HUES48 (cell line): ENCODE measurements at regions not wholly inside any gene's neighbourhood (a gene's known extent, or its start where the extent isn't known, plus 50 kb on each side); places are given as distances from the start of the nearest gene placed in this dataset.

Source experiments
- H3K27ac ChIP-seq: one replicate; pipeline ENCODE4 v1.7.0; 2013; ENCODE audit warnings: low read depth, low read length, inconsistent platforms
- H3K27me3 ChIP-seq: 2 replicates; pipeline ENCODE4 v1.6.1; 2013; ENCODE audit warnings: mild to moderate bottlenecking, low read length; ENCODE audit not compliant: control insufficient read depth, insufficient read depth
- H3K36me3 ChIP-seq: 2 replicates; pipeline ENCODE4 v1.6.1; 2013; ENCODE audit warnings: low read length; ENCODE audit not compliant: control insufficient read depth, insufficient read depth
- H3K4me1 ChIP-seq: 2 replicates; pipeline ENCODE4 v1.6.1; 2013; ENCODE audit warnings: mild to moderate bottlenecking, low read length; ENCODE audit not compliant: control insufficient read depth, insufficient read depth
- H3K4me3 ChIP-seq: 2 replicates; pipeline ENCODE4 v1.5.1; 2013; ENCODE audit warnings: mild to moderate bottlenecking, low read depth, low read length
- H3K9ac ChIP-seq: 2 replicates; pipeline ENCODE4 v1.6.1; 2013; ENCODE audit warnings: mild to moderate bottlenecking, low read depth, low read length, moderate library complexity
- H3K9me3 ChIP-seq: 2 replicates; pipeline ENCODE4 v1.6.1; 2013; ENCODE audit warnings: low read length; ENCODE audit not compliant: control insufficient read depth, insufficient read depth

- Histone ChIP-seq H3K27me3 (no peaks in the 10 kb centered on the region), H3K9me3 (peaks cover 99% of the 10 kb centered on the region), H3K27ac (no peak overlapping the region), H3K9ac (no peak overlapping the region), H3K4me3 (no peak overlapping the region), H3K36me3 (no peaks in the 10 kb centered on the region), H3K4me1 (no peaks in the 10 kb centered on the region)
Measured at GRCh38 chr12:34291426-34291901, 269.2 kb downstream of the ALG10 start.

- H3K36me3 ChIP-seq = no peaks in the 10 kb centered on the region
- no peak overlapping the region for H3K4me3 ChIP-seq
- no peak overlapping the region for H3K9ac ChIP-seq
- no peak overlapping the region for H3K27ac ChIP-seq
- H3K4me1 ChIP-seq = no peaks in the 10 kb centered on the region
- H3K27me3 ChIP-seq = no peaks in the 10 kb centered on the region
- peaks cover 99% of the 10 kb centered on the region for H3K9me3 ChIP-seq
Measured at GRCh38 chr12:34292736-34293625, 270.7 kb downstream of the ALG10 start.

- no peaks in the 10 kb centered on the region for H3K27me3 ChIP-seq
- H3K9me3 ChIP-seq = peaks cover 99% of the 10 kb centered on the region
- H3K27ac ChIP-seq = no peak overlapping the region
- H3K4me3 ChIP-seq = no peak overlapping the region
- no peaks in the 10 kb centered on the region for H3K36me3 ChIP-seq
- no peak overlapping the region for H3K9ac ChIP-seq
- no peaks in the 10 kb centered on the region for H3K4me1 ChIP-seq
Measured at GRCh38 chr12:34294137-34294536, 271.8 kb downstream of the ALG10 start.

DNA sequence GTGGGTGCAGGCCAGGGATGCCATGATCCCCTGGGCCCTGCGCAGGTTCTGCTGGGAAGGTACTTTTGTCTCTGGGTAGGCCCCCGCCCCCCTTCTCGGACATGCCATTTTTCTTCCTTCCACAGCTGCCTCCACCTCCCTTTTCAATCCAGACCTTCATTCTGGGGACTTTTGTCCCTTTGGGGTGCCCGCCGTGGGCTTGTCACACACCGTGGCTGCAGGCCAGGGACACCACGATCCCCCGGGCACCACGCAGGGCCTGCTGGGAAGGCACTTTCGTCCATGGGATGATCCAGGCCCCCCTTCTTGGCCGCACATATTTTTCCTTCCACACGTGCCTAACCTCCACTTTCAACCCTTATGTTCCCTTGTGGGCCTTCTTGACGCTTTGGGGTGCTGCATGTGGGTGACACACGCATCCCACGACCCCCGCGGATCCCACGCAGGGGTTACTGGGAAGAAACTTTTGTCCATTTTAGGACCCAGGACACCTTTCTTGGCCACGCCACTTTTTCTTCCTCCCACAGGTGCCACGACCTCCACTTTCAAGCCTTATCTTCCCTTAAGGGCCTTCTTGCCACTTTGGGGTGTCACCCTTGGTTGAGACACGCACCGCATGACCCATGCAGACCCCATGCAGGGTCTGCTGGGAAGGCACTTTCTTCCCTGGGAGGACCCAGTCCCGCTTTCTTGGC is 272.5 kb downstream of the ALG10 start:
- Histone ChIP-seq H3K27me3 (no peaks in the 10 kb centered on the region), H3K9me3 (peaks cover 99% of the 10 kb centered on the region)

DNA sequence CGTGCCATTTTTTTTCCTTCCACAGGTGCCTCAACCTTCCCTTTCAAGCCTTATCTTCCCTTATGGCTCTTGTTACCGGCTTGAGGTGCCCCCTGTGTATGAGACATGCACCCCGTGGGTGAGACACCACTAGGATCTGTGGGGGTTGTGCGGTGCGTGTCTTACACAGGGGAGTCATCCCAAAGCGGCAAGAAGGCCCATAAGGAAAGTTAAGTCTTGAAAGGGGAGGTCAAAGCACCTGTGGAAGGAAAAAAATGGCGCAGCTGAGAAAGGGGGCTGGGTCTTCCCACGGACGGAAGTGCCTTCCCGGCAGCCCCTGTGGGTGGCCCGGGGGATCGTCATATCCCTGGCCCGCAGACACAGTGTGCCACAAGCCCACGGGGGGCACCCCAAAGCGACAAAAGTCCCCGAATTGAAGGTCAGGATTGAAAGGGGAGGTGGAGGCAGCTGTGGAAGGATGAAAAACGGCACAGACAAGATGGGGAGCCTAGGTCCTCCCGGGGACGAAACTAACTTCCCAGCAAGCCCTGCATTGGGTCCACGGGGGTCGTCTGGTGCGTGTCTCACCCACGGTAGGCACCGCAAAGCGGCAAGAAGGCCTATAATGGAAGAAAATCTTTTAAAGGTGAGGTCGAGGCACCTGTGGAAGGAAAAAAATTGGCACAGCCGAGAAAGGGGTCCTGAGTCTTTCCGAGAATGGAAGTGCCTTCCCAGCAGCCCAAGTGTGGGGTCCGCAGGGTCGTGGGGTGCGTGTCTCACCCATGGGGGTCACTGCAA is 273.3 kb downstream of the ALG10 start:
- Histone ChIP-seq H3K36me3 (no peaks in the 10 kb centered on the region), H3K9me3 (peaks cover 99% of the 10 kb centered on the region), H3K4me1 (no peaks in the 10 kb centered on the region), H3K27me3 (no peaks in the 10 kb centered on the region), H3K9ac (no peak overlapping the region), H3K4me3 (no peak overlapping the region; the same call in 1 of the 2 replicates), H3K27ac (no peak overlapping the region)

More for the DNA sequence above, 272.5 kb downstream of the ALG10 start:
- Histone ChIP-seq H3K27ac (no peak overlapping the region), H3K4me1 (no peaks in the 10 kb centered on the region), H3K4me3 (no peak overlapping the region; the same call in 1 of the 2 replicates), H3K36me3 (no peaks in the 10 kb centered on the region), H3K9ac (no peak overlapping the region)

DNA sequence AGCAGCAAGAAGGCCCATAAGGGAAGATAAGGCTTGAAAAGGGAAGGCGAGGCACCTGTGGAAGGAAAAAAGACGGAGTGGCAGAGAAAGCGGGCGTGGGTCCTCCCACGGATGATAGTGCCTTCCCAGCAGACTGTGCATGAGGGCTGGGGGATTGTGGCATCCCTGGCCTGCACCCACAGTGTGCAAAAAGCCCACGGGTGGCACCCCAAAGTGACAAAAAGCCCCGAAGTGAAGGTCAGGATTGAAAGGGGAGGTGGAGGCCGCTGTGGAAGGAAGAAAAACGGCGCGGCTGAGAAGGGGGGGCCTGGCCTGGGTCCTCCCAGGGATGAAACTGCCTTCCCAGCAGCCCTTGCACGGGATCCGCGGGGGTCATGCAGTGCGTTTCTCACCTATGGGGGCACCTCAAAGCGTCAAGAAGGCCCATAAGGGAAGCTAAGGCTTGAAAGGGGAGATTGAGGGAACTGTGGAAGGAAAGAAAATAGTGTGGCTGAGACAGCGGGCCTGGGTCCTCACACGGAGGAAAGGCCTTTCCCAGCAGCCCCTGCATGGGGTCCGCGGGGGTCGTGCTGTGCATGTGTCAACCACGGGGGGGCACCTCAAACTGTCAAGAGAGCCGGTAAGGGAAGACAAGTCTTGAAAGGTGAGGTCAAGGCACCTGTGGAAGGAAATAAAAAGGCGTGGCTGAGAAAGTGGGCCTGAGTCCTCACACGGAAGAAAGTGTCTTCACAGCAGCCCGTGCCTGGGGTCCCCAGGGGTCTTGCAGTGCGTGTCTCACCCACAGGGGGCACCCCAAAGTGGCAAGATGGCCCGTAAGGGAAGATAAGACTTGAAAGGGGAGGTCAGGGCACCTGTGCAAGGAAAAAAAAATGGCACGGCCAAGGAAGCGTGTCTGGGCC is 274.1 kb downstream of the ALG10 start:
- Histone ChIP-seq H3K9me3 (peaks cover 100% of the 10 kb centered on the region), H3K27ac (no peak overlapping the region), H3K4me1 (no peaks in the 10 kb centered on the region), H3K9ac (no peak overlapping the region), H3K4me3 (no peak overlapping the region), H3K36me3 (no peaks in the 10 kb centered on the region), H3K27me3 (no peaks in the 10 kb centered on the region)

GRCh38 chr12:34297126-34297789 is 275.0 kb downstream of the ALG10 start:
- H3K36me3 ChIP-seq = no peaks in the 10 kb centered on the region
- H3K4me1 ChIP-seq = no peaks in the 10 kb centered on the region
- H3K27ac ChIP-seq = no peak overlapping the region
- H3K4me3 ChIP-seq = no peak overlapping the region
- H3K27me3 ChIP-seq = no peaks in the 10 kb centered on the region
- H3K9me3 ChIP-seq = peaks cover 100% of the 10 kb centered on the region
- H3K9ac ChIP-seq = no peak overlapping the region

DNA sequence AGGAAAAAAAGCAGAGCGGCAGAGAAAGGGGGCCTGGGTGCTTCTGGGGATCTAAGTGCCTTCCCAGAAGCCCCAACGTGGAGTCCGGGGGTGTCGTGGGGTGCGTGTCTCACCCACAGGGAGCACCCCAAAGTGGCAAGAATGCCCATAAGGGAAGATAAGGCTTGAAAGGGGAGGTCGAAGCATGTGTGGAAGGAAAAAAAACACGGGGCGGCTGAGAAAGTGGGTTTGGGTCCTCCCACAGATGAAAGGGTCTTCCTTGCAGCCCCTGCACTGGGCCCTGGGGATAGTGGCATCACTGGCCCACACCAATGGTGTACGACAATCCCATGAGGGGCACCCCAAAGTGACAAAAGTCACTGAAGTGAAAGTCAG is 275.5 kb downstream of the ALG10 start:
- H3K27me3 ChIP-seq = no peaks in the 10 kb centered on the region
- H3K36me3 ChIP-seq = no peaks in the 10 kb centered on the region
- H3K4me3 ChIP-seq = no peak overlapping the region
- no peak overlapping the region for H3K27ac ChIP-seq
- no peak overlapping the region for H3K9ac ChIP-seq
- H3K4me1 ChIP-seq = no peaks in the 10 kb centered on the region
- peaks cover 100% of the 10 kb centered on the region for H3K9me3 ChIP-seq

DNA sequence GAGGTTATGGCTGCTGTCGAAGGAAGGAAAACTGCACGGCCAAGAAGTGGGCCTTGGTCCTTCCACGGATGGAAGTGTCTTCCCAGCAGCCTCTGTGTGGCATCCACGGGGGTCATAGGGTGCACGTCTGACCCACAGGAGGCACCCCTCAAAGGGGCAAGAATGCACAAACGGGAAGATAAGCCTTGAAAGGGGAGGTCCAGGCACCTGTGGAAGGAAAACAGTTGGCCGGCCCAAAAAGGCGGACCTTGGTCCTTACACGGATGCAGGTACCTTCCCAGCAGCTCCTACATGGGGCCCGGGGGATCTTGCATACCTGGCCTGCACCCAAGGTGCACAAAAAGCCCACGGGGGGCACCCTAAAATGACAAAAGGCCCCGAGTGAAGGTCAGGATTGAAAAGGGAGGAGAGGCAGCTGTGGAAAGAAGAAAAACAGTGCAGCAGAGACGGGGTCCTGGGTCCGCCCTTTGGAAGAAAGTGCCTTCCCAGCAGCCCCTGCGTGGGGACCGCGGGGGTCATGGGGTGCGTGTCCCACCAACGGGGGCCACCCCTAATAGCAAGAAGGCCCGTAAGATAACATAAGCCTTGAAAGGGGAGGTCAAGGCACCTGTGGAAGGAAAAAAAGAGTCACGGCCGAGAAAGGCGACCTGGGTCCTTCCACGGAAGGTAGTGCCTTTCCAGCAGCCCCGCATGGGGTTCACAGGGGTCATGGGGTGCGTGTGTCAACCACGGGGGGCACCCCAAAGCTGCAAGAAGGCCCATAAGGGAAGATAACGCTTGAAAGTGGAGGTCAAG is 276.1 kb downstream of the ALG10 start:
- Histone ChIP-seq H3K27ac (no peak overlapping the region), H3K4me1 (no peaks in the 10 kb centered on the region), H3K4me3 (no peak overlapping the region), H3K36me3 (no peaks in the 10 kb centered on the region), H3K9ac (no peak overlapping the region), H3K27me3 (no peaks in the 10 kb centered on the region), H3K9me3 (peaks cover 100% of the 10 kb centered on the region)
